ENCODE measurements at regions not wholly inside any gene's neighbourhood (a gene's known extent, or its start where the extent isn't known, plus 50 kb on each side); places are given as distances from the start of the nearest gene placed in this dataset.

- H3K9me3 ChIP-seq (ENCODE audit: low read depth, low read length): no peaks in the 10 kb centered on the region
- no peaks in the 10 kb centered on the region for H3K27me3 ChIP-seq (ENCODE audit: insufficient read depth, low read length)
- peaks cover 60% of the 10 kb centered on the region for H3K4me1 ChIP-seq (ENCODE audit: insufficient read depth, low read length)
- no peak overlapping the region for H3K4me3 ChIP-seq (ENCODE audit: low read length)
These were observed 160.8 kb downstream of the LPIN1 start for GRCh38 chr2:11907190-11907589.

- Histone ChIP-seq H3K4me1 (ENCODE audit: insufficient read depth, low read length) (peaks cover 30% of the 10 kb centered on the region), H3K4me3 (ENCODE audit: low read length) (no peak overlapping the region), H3K27me3 (ENCODE audit: insufficient read depth, low read length) (no peaks in the 10 kb centered on the region)
These were observed 164.5 kb downstream of the LPIN1 start for GRCh38 chr2:11910971-11911370.

DNA sequence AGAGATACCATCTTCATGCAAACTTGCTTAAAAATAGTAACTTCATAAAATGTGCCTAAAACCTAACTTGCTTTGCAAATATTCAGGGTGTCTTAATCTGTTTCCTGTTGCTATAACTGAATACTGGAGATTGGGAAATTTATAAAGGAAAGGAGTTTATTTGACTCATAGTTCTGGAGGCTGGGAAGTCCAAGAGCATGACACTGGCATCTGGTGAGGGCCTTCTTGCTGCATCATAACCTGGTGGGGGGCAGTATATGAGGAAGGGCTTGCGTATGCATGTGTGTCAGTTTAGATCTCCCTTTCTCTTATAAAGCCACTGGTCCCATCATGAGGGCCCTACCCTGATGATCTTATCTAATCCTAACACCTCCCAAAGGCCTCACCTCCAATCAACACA, 166.5 kb downstream of the LPIN1 start:
- Histone ChIP-seq H3K4me1 (ENCODE audit: insufficient read depth, low read length) (peaks cover 11% of the 10 kb centered on the region), H3K4me3 (ENCODE audit: low read length) (no peak overlapping the region), H3K9me3 (ENCODE audit: low read depth, low read length) (peaks cover 11% of the 10 kb centered on the region), H3K27me3 (ENCODE audit: insufficient read depth, low read length) (no peaks in the 10 kb centered on the region)

More at GRCh38 chr2:11910971-11911370, 164.5 kb downstream of the LPIN1 start:
- H3K9me3 ChIP-seq (ENCODE audit: low read depth, low read length): peaks cover 11% of the 10 kb centered on the region

DNA sequence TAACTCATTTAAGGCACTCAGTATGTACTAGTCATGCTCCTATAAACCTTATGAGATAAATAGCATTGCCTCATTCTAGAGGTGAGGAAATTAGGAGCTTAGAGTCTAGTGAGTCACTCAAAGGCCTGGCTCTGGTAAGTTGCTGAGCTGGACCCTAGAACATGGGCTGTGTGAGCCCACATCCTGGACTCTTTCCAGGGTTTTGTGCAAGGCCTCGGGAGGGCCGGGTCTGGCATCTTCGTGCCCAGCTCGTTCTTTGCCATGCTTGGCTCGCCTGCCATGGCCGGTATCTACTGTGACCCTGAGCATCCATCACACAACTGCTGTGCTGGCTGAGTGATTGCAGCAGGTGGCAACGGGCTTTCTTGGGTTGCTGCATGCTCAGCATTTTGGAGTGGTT, 168.0 kb downstream of the LPIN1 start:
- H3K4me1 ChIP-seq (ENCODE audit: insufficient read depth, low read length): peaks cover 3% of the 10 kb centered on the region
- H3K9me3 ChIP-seq (ENCODE audit: low read depth, low read length): peaks cover 11% of the 10 kb centered on the region
- no peaks in the 10 kb centered on the region for H3K27me3 ChIP-seq (ENCODE audit: insufficient read depth, low read length)
- no peak overlapping the region for H3K4me3 ChIP-seq (ENCODE audit: low read length)

DNA sequence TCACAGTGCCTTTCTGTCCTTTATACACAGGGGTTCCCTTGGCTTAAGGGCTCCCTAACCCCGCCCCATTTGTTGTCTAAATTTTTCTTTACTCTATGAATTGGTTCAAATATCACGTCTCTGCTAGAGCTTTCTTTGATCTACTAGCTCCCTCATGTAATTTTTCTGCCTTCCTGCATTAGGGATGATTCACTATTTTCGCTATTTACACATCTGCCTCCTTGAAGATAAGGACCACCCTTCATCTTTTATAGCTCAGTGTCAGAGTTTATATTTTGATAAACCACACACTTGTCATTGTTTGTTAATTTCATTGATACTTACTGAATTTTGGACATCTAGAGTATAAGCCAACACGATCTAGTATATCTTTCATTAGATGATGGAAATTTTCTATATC, 169.2 kb downstream of the LPIN1 start:
- Histone ChIP-seq H3K27me3 (ENCODE audit: insufficient read depth, low read length) (no peaks in the 10 kb centered on the region), H3K4me3 (ENCODE audit: low read length) (no peak overlapping the region), H3K9me3 (ENCODE audit: low read depth, low read length) (peaks cover 11% of the 10 kb centered on the region)

DNA sequence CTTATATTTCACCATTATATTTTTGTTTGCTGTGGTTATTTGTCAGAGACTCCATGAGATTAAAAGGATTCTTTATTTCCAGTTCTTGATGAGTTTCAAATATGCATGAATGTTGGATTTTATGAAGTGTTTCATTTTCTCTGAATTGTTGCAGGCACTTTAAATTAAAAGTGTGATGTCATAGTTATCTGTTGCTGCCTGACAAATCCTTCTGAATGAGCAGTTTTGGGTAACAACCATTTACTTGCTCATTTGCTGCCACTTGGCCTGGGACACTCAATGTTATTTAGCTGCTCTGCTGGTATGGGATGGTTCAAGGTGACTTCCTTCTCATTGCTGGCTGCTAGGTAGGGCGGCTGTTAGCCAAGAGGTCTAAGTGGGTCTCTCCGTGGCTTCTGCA, 173.5 kb downstream of the LPIN1 start:
- Histone ChIP-seq H3K4me3 (ENCODE audit: low read length) (no peak overlapping the region), H3K27me3 (ENCODE audit: insufficient read depth, low read length) (no peaks in the 10 kb centered on the region)

More for the DNA sequence above, 169.2 kb downstream of the LPIN1 start:
- peaks cover 3% of the 10 kb centered on the region for H3K4me1 ChIP-seq (ENCODE audit: insufficient read depth, low read length)

GRCh38 chr2:11920993-11921583, 174.7 kb downstream of the LPIN1 start:
- Histone ChIP-seq H3K9me3 (ENCODE audit: low read depth, low read length) (no peaks in the 10 kb centered on the region), H3K4me3 (ENCODE audit: low read length) (no peak overlapping the region), H3K27me3 (ENCODE audit: insufficient read depth, low read length) (no peaks in the 10 kb centered on the region), H3K4me1 (ENCODE audit: insufficient read depth, low read length) (no peaks in the 10 kb centered on the region)

More for the DNA sequence above, 173.5 kb downstream of the LPIN1 start:
- no peaks in the 10 kb centered on the region for H3K4me1 ChIP-seq (ENCODE audit: insufficient read depth, low read length)
- no peaks in the 10 kb centered on the region for H3K9me3 ChIP-seq (ENCODE audit: low read depth, low read length)

DNA sequence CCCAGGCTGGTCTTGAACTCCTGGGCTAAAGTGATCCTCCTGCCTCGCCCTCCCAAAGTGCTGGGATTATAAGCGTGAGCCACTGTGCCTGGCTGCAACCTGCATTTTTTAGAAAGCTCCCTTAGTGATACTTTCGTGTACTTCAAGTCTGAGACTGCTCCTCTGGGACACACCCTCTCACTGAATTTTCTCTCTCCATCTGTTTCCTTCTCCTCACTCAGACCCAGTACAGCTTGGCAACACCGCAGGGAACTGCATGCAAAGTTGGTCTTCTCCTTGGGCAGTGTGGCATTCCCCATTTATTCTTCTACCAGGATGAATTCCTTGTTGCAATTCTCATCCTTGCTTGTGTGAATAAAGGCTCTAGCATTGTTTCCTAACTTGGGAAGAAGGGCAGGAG, 175.9 kb downstream of the LPIN1 start:
- Histone ChIP-seq H3K9me3 (ENCODE audit: low read depth, low read length) (no peaks in the 10 kb centered on the region), H3K4me1 (ENCODE audit: insufficient read depth, low read length) (no peaks in the 10 kb centered on the region), H3K4me3 (ENCODE audit: low read length) (no peak overlapping the region), H3K27me3 (ENCODE audit: insufficient read depth, low read length) (no peaks in the 10 kb centered on the region)

DNA sequence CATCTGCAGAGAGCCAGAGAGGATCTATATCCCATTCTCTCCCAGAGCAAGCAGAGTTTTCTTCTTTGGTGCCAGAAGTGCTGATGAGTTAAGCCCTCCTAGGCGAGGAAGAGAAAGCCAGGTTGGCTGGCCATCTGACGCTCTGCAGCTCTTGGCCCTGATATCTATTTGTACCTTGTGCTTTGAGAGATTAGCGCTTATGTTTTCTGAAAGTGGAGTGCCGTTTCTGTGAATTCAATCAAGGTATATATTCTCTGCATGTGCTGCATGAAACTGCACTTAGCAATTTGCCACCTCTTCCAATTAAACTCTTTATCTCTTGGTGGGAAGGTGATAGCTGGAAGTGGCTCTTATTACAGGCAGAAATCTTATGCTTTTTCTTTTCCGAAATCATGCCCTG, 177.5 kb downstream of the LPIN1 start:
- Histone ChIP-seq H3K4me3 (ENCODE audit: low read length) (no peak overlapping the region), H3K27me3 (ENCODE audit: insufficient read depth, low read length) (no peaks in the 10 kb centered on the region), H3K9me3 (ENCODE audit: low read depth, low read length) (no peaks in the 10 kb centered on the region), H3K4me1 (ENCODE audit: insufficient read depth, low read length) (no peaks in the 10 kb centered on the region)

DNA sequence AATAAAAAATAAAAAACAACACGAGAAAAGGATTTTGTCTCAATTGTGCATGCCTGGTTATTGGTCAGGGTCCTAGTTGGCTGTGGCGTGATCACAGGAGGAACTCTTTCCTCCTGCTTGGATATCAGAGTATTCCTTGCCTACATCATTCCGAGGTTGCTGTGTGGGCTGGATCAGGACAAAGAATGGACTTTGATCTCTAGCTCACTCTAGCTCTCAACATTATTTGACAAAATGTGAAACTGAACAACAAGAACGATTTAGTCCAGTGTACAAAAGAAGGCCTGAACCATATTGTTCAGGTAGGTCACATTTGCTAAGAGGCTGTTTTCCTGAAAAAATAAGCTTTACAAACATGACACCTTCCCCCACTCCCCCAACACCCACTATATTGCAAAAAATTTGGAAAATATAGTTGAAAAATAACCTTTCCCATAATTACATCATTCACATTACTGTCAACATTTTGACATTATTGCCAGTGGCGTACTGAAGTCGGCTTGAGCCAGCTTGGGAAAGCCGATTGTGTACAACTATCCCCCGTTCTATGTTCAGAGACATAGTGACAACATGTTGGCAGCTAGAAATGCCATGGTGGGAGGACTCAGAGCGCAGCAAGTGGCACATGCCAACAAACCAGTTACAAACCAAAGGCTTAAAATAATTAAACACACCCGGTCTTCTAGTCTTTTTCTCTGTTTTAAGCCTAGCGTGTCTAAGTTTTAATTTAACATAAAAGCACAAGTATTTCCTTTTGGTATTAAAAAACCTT, 179.0 kb downstream of the LPIN1 start:
- Histone ChIP-seq H3K27me3 (ENCODE audit: insufficient read depth, low read length) (no peaks in the 10 kb centered on the region), H3K9me3 (ENCODE audit: low read depth, low read length) (no peaks in the 10 kb centered on the region), H3K4me3 (ENCODE audit: low read length) (no peak overlapping the region), H3K4me1 (ENCODE audit: insufficient read depth, low read length) (peaks cover 6% of the 10 kb centered on the region)

GRCh38 chr2:11930211-11930761, 183.9 kb downstream of the LPIN1 start:
- Histone ChIP-seq H3K4me3 (ENCODE audit: low read length) (no peak overlapping the region), H3K9me3 (ENCODE audit: low read depth, low read length) (no peaks in the 10 kb centered on the region)

GRCh38 chr2:11932048-11932512, 185.6 kb downstream of the LPIN1 start:
- Histone ChIP-seq H3K4me1 (ENCODE audit: insufficient read depth, low read length) (peaks cover 26% of the 10 kb centered on the region), H3K27me3 (ENCODE audit: insufficient read depth, low read length) (no peaks in the 10 kb centered on the region), H3K9me3 (ENCODE audit: low read depth, low read length) (no peaks in the 10 kb centered on the region), H3K4me3 (ENCODE audit: low read length) (no peak overlapping the region)

More at GRCh38 chr2:11930211-11930761, 183.9 kb downstream of the LPIN1 start:
- no peaks in the 10 kb centered on the region for H3K27me3 ChIP-seq (ENCODE audit: insufficient read depth, low read length)
- peaks cover 26% of the 10 kb centered on the region for H3K4me1 ChIP-seq (ENCODE audit: insufficient read depth, low read length)

- H3K4me1 ChIP-seq (ENCODE audit: insufficient read depth, low read length): peaks cover 26% of the 10 kb centered on the region
- no peaks in the 10 kb centered on the region for H3K27me3 ChIP-seq (ENCODE audit: insufficient read depth, low read length)
- no peak overlapping the region for H3K4me3 ChIP-seq (ENCODE audit: low read length)
- H3K9me3 ChIP-seq (ENCODE audit: low read depth, low read length): no peaks in the 10 kb centered on the region
These were observed 186.5 kb downstream of the LPIN1 start for GRCh38 chr2:11932962-11933361.

DNA sequence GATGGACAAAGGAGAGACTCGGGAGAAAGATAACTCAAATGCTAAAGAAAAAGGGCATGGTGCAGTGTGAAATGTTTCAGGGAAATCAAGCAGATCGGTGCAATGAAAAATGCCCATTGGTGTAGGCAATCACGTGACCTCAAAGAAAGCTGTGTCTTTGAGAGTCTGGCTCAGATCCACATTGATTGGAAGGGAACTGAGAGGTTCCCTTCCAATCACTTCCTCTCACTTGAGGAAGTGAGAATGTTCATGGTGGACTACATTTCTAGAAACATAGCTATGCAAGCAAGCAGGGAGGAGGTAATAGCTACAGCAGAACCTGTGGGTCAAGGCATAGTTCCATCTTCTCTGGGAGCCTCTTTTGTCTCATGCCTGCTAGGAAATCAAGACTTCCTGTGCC, 187.4 kb downstream of the LPIN1 start:
- no peaks in the 10 kb centered on the region for H3K27me3 ChIP-seq (ENCODE audit: insufficient read depth, low read length)
- H3K4me3 ChIP-seq (ENCODE audit: low read length): no peak overlapping the region
- H3K4me1 ChIP-seq (ENCODE audit: insufficient read depth, low read length): peaks cover 26% of the 10 kb centered on the region
- H3K9me3 ChIP-seq (ENCODE audit: low read depth, low read length): no peaks in the 10 kb centered on the region

- no peaks in the 10 kb centered on the region for H3K27me3 ChIP-seq (ENCODE audit: insufficient read depth, low read length)
- no peaks in the 10 kb centered on the region for H3K9me3 ChIP-seq (ENCODE audit: low read depth, low read length)
- H3K4me1 ChIP-seq (ENCODE audit: insufficient read depth, low read length): peaks cover 17% of the 10 kb centered on the region
- no peak overlapping the region for H3K4me3 ChIP-seq (ENCODE audit: low read length)
These were observed 190.3 kb downstream of the LPIN1 start for GRCh38 chr2:11936761-11937160.

Data from mononuclear cell (primary cell).